NCI-H82 treated with DMSO at 0.1 percent for 48 hours (cell line): ENCODE measurements at regions not wholly inside any gene's neighbourhood (a gene's known extent, or its start where the extent isn't known, plus 50 kb on each side); places are given as distances from the start of the nearest gene placed in this dataset.

Experiments used
- DNase-seq: peaks from one replicate; lab custom pipeline; 2025; ENCODE audit not compliant: unreplicated experiment; lab: John Stamatoyannopoulos, UW

- no peak for DNase-seq
Observed at GRCh38 chr4:115374621-115375020, 261.2 kb upstream of the NDST4 start.

GRCh38 chr4:115370490-115370889 is 257.1 kb upstream of the NDST4 start:
- no peak for DNase-seq

- no peak for DNase-seq
Observed at GRCh38 chr4:115370012-115370411, 256.6 kb upstream of the NDST4 start.

DNA sequence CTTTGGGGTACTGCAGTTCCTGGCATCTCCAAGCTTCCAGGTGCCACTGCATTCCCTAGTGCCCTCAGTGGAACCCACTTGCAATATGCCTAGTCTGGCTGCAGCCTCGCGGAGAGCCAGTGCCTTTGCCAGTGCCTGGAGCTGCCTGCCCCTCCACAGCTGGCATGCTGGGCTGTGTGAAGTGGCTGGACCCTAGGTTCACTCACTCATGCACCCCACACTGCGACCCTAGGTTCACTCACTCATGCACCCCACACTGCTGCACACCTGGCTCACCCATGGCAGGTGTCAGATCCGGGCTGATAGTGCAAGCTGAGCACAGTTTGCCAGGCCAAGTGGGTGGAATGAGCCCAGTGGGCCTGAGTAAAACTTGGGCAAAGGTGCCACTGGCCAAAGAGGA is 253.0 kb upstream of the NDST4 start:
- no peak for DNase-seq

GRCh38 chr4:115365185-115365584 is 251.8 kb upstream of the NDST4 start:
- DNase-seq = no peak

- DNase-seq = no peak
Observed at GRCh38 chr4:115361781-115362180, 248.4 kb upstream of the NDST4 start.

- no peak for DNase-seq
Observed at GRCh38 chr4:115360431-115360830, 247.0 kb upstream of the NDST4 start.

GRCh38 chr4:115357776-115358175 is 244.4 kb upstream of the NDST4 start:
- DNase-seq = no peak

DNA sequence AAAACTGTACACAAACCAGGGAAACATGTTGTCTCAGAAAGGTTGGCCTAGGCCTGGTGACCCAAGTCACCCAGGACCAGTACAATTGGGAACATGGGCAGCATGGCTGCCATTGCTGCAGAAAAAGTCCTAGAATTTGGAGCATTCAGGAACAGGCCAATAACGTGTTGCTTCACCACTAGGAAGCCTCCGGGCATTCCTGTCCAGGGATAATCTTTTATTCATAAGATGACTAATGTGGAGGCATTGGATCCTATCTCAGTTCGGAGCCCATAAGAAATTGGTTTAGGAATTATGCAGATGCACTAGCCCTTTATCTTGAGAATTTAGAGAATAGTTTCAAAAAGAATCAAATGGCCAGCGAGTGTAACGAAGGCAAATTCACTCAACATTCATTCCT is 242.8 kb upstream of the NDST4 start:
- DNase-seq = no peak

DNA sequence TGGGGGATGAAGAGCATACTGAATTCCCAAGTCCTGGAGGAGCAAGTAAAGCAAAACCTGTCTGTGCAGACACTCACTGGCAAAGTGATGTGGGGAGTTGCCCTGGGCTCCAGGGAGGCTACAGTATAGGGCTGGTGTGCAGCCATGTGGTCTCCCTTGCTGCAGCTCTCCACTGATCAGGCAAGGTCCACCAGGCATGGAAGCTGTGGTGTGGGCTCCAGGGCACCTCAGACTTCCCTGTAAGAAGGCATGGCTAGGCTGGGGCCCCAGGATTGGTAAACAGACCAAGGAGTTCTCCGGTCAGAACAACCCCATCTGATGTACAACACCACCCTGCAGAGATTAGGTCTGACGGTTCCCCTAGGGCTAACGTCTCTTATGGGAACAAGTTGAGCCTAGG is 241.9 kb upstream of the NDST4 start:
- DNase-seq = no peak

DNA sequence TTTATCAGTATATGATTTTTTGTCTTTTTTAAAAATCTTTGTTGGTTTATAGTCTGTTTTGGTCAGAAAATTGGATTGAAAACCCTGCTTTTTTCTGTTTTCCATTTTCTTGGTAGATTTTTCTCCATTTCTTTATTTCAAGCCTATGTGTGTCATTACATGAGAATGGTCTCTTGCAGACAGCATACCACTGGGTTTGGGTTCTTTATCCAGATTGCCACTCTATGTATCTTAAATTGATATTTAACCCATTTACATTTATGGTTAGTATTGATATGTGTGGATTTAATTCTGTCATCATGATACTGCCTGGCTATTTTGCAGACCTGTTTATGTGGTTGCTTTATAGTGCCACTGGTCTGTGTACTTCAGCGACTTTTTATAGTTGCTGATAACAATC is 239.9 kb upstream of the NDST4 start:
- DNase-seq = no peak

- no peak for DNase-seq
Observed at GRCh38 chr4:115343171-115343570, 229.8 kb upstream of the NDST4 start.

- no peak for DNase-seq
Observed at GRCh38 chr4:115334736-115335411, 221.5 kb upstream of the NDST4 start.

DNA sequence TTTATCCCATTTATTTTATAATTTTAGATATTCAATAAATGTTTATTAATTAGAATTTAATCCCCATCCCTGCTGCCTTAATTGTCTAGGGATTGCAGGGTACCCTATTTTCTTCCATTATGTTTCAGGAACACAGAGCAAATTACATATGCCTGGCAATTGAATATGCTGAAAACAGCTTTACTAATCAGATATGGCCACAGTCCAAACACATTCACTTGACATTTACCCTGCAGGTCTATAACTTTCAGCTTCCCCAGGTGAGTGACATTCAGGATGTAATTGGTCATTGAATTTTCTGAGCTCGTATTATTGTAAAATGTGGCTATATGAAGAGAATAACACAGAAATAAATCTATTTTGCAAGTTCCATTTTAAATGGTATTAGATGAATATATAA is 218.7 kb upstream of the NDST4 start:
- DNase-seq = no peak

GRCh38 chr4:115331241-115331640 is 217.8 kb upstream of the NDST4 start:
- DNase-seq = no peak

DNA sequence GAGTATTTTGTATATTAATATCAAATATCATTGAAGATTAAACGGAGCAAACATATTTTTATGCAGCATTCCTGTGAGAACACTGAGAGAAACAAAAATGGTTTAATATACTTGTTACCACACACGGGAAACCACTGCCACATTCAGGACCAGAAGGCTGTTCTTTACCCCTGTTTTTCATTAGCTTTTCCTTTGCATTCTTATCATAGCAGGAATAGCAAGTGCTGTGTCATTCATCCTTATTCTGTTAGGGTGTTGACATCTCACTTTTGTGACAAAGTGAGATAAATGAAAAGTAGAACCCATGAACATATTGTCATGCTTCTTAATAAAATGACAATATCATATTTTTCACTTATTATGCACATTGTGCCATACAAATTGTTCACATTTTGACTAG is 212.4 kb upstream of the NDST4 start:
- no peak for DNase-seq

GRCh38 chr4:115323106-115323707 is 209.8 kb upstream of the NDST4 start:
- DNase-seq = no peak

DNA sequence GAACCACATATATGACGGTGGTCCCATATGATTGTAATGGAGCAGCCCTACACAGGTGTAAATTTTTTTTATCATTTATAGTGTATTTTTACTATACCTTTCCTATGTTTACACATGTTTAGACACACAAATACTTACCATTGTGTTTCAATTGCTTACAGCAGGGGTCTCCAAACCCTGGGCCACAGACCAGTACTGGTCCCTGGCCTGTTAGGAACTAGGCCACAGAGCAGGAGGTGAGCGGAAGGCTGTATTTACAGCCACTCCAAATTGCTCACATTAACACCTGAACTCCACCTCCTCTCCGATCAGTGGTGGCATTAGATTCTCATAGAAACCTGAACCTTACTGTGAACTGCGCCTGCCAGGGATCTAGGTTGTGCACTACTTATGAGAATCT is 201.8 kb upstream of the NDST4 start:
- no peak for DNase-seq

GRCh38 chr4:115310641-115311040 is 197.2 kb upstream of the NDST4 start:
- no peak for DNase-seq

- DNase-seq = no peak
Observed at GRCh38 chr4:115294717-115295116, 181.3 kb upstream of the NDST4 start.

DNA sequence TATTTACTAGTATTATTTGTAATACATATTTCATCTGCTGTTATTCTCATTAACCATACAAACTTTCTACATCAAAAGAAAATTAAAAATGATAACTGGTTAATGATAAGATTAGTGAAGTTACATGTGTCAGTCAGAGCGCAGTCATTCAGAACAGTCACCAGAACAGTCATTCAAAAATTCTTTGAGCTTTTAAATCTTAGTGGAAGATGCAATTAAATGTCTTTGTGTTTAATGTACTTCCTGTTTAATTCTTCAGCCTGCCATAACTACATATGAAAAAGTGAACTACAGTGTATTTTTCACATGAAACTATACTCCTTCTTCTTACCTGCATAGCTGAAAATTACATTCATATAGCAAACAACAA is 179.7 kb upstream of the NDST4 start:
- DNase-seq = no peak

GRCh38 chr4:115292320-115293092 is 179.1 kb upstream of the NDST4 start:
- no peak for DNase-seq
